H1 (cell line): ENCODE measurements at regions not wholly inside any gene's neighbourhood (a gene's known extent, or its start where the extent isn't known, plus 50 kb on each side); places are given as distances from the start of the nearest gene placed in this dataset.

Experiments
- CBX5 ChIP-seq: fragments of 300-800, 300-1000 bp; sonication (generic); IDR thresholded peaks from 2 replicates; pipeline ENCODE4 v1.7.1; 2016; ENCODE audit warnings: antibody characterized with exemption, low read length, low read depth
- EP300 ChIP-seq, 2 experiments: IDR thresholded peaks; 1 replicate in 1 of 2; 2 replicates in 1 of 2; pipeline ENCODE4 v1.6.1; 2011 to 2012; ENCODE audit warnings: low read depth in 2 of 2, low read length in 2 of 2, mild to moderate bottlenecking in 2 of 2, borderline replicate concordance in 1 of 2, inconsistent platforms in 1 of 2, moderate library complexity in 1 of 2
- EZH2 ChIP-seq: fragments of 200-600 bp; sonication (generic); IDR thresholded peaks from 2 replicates; pipeline ENCODE4 v1.7.1; 2012; ENCODE audit warnings: low read depth, mild to moderate bottlenecking, moderate library complexity, low read length, inconsistent platforms; ENCODE audit not compliant: severe bottlenecking
- FOSL1 ChIP-seq: IDR thresholded peaks from 2 replicates; pipeline ENCODE4 v1.6.1; 2011; ENCODE audit warnings: mild to moderate bottlenecking, low read depth, low read length, moderate library complexity; ENCODE audit not compliant: insufficient read depth
- SP1 ChIP-seq: IDR thresholded peaks from 2 replicates; pipeline ENCODE4 v1.6.1; 2011; ENCODE audit warnings: low read depth, low read length
- TF ChIP-seq, protein P1 (sequence below), 3 experiments: IDR thresholded peaks; 1 replicate in 2 of 3; 2 replicates in 1 of 3; pipeline versions ENCODE4 v1.5.1 to v1.6.1; 2011; ENCODE audit warnings: low read length in 3 of 3, mild to moderate bottlenecking in 3 of 3, inconsistent platforms in 2 of 3, low read depth in 1 of 3, moderate library complexity in 1 of 3; ENCODE audit not compliant: insufficient read depth in 1 of 3; ENCODE audit errors: control extremely low read depth in 1 of 3

DNA sequence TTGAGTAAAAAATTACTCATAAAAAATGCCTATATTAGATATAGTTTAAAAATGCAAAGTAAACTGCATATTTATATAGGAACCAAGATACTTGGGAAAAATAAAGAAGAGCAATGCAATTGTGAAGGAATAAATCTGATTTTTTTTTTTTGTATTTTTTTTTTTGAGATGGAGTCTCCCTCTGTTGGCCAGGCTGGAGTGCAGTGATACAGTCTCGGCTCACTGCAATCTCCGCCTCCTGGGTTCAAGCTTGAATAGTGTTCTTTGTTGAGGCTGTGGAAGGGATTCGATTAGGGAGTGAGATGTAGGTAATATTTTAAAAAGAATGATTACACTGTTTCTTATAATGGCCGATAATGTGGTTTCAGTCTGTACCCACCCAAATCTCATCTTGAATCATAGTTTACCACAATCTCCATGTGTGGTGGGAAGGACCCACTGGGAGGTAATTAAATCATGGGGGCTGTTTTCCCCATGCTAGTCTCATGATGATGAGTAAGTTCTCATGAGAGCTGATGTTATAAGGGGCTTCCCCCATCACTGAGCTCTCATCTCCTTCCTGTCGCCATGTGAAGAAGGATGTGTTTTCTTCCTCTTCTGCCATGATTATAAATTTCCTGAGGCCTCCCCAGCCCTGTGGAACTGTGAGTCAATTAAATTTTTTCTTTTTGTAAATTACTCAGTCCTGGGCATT is 1765.9 kb downstream of the PLA2G4A start:
- TF ChIP-seq CBX5 (no peak), EP300 (IDR thresholded peaks at IDR 0.05; ENCODE audit: borderline replicate concordance in 1 of 2, low read depth in 2 of 2, low read length in 2 of 2) (no peak), SP1 (no peak), FOSL1 (no peak), EZH2 (no peak)
- TF ChIP-seq, protein P1, sequence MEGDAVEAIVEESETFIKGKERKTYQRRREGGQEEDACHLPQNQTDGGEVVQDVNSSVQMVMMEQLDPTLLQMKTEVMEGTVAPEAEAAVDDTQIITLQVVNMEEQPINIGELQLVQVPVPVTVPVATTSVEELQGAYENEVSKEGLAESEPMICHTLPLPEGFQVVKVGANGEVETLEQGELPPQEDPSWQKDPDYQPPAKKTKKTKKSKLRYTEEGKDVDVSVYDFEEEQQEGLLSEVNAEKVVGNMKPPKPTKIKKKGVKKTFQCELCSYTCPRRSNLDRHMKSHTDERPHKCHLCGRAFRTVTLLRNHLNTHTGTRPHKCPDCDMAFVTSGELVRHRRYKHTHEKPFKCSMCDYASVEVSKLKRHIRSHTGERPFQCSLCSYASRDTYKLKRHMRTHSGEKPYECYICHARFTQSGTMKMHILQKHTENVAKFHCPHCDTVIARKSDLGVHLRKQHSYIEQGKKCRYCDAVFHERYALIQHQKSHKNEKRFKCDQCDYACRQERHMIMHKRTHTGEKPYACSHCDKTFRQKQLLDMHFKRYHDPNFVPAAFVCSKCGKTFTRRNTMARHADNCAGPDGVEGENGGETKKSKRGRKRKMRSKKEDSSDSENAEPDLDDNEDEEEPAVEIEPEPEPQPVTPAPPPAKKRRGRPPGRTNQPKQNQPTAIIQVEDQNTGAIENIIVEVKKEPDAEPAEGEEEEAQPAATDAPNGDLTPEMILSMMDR (IDR thresholded peaks at IDR 0.05; ENCODE audit: control extremely low read depth in 1 of 3, insufficient read depth in 1 of 3, low read depth in 1 of 3, low read length in 3 of 3), result peak in 2 of 3 experiments; percentile 14 to 27; a peak in 2 of 4 replicates
